Fibroblast of the aortic adventitia (primary cell): ENCODE measurements at regions not wholly inside any gene's neighbourhood (a gene's known extent, or its start where the extent isn't known, plus 50 kb on each side); places are given as distances from the start of the nearest gene placed in this dataset.

Experiments
- DNase-seq: peaks from one replicate; pipeline ENCODE4 v3.0.0-alpha.2; 2010; ENCODE audit warnings: low read depth
- H3K4me3 ChIP-seq: 2 replicates; pipeline ENCODE4 v1.5.1; 2011; ENCODE audit warnings: low read depth, mild to moderate bottlenecking, control low read depth, low read length, moderate library complexity
- CTCF ChIP-seq: IDR thresholded peaks from 2 replicates; pipeline ENCODE4 v1.5.1; 2011; ENCODE audit warnings: mild to moderate bottlenecking, low read length, control low read depth, inconsistent platforms; ENCODE audit not compliant: insufficient read depth

GRCh38 chr3:31027191-31027761 is 132.8 kb upstream of the GADL1 start:
- DNase-seq = no peak
- no peak overlapping the region for H3K4me3 ChIP-seq
- TF ChIP-seq CTCF = no peak

- no peak for TF ChIP-seq CTCF
- no peak overlapping the region for H3K4me3 ChIP-seq
- no peak for DNase-seq
These were observed 133.5 kb upstream of the GADL1 start for GRCh38 chr3:31027914-31028313.

- no peak overlapping the region for H3K4me3 ChIP-seq
- peak; percentile 41 for DNase-seq
- TF ChIP-seq CTCF = no peak
These were observed 134.3 kb upstream of the GADL1 start for GRCh38 chr3:31028766-31029165.

GRCh38 chr3:31029706-31030105 is 135.2 kb upstream of the GADL1 start:
- H3K4me3 ChIP-seq = no peak overlapping the region
- DNase-seq = no peak
- TF ChIP-seq CTCF = no peak

GRCh38 chr3:31035681-31036080 is 141.2 kb upstream of the GADL1 start:
- DNase-seq = peak; percentile 40
- TF ChIP-seq CTCF = no peak
- no peak overlapping the region for H3K4me3 ChIP-seq

- no peak for TF ChIP-seq CTCF
- DNase-seq = no peak
These were observed 143.8 kb upstream of the GADL1 start for GRCh38 chr3:31038086-31038739.

GRCh38 chr3:31039145-31039544 is 144.7 kb upstream of the GADL1 start:
- no peak for DNase-seq
- TF ChIP-seq CTCF = no peak
- no peak overlapping the region for H3K4me3 ChIP-seq

More at GRCh38 chr3:31038086-31038739, 143.8 kb upstream of the GADL1 start:
- no peak overlapping the region for H3K4me3 ChIP-seq
